Prostate gland (tissue), 2 donors: ENCODE measurements at regions not wholly inside any gene's neighbourhood (a gene's known extent, or its start where the extent isn't known, plus 50 kb on each side); places are given as distances from the start of the nearest gene placed in this dataset.
"Not testable (repeated sequence)": the region's sequence is repeated elsewhere in the genome, so short reads cannot be mapped to it uniquely, and the experiment has no call there.

Experiments
- DNase-seq: peaks from one replicate; pipeline ENCODE4 v3.0.0-alpha.2; 2019; ENCODE audit warnings: low spot score
- H3K27ac ChIP-seq, 2 donors: fragments of 200-600 bp; sonication (generic); 2 replicates each; pipeline ENCODE4 v1.5.1; 2017 to 2019
- H3K27me3 ChIP-seq: fragments of 200-600 bp; sonication (generic); replicated peaks from 2 replicates; pipeline ENCODE4 v1.5.1; 2019; ENCODE audit not compliant: insufficient read depth
- H3K36me3 ChIP-seq, 2 donors: fragments of 200-600 bp; sonication (generic); 1 replicate in 1 of 2; 2 replicates in 1 of 2; pipeline versions ENCODE4 v1.5.1 to v1.8.1; 2017 to 2019
- H3K4me1 ChIP-seq: fragments of 200-600 bp; sonication (generic); replicated peaks from 2 replicates; pipeline ENCODE4 v1.5.1; 2019
- H3K4me3 ChIP-seq, 2 donors: fragments of 200-600 bp; sonication (generic); 2 replicates each; pipeline ENCODE4 v1.5.1; 2017 to 2019
- H3K9me3 ChIP-seq: fragments of 200-600 bp; sonication (generic); 2 replicates; pipeline ENCODE4 v1.5.1; 2017
- POLR2A ChIP-seq: fragments of 450-650 bp; IDR thresholded peaks from one replicate; pipeline ENCODE4 v1.6.1; 2016; ENCODE audit warnings: antibody characterized with exemption, mild to moderate bottlenecking
- POLR2AphosphoS5 ChIP-seq: sonication (generic); formaldehyde crosslinking; IDR thresholded peaks from one replicate; pipeline ENCODE4 v1.6.1; 2017; ENCODE audit warnings: antibody characterized with exemption
- WGBS: methylation state at CpG from one replicate; pipeline ENCODE4 v1.1.5; 2018; 5-methylcytosine and 5-hydroxymethylcytosine counted together
- intact Hi-C: fragments of 100-400 bp; cut with DNase I; formaldehyde crosslinking; loops from one replicate; pipeline ENCODE4 v1.14.2; 2022
- TF ChIP-seq, protein P1 (sequence below), 4 experiments: fragments of 200-600 bp in 2 of 4; fragments of 450-650 bp in 2 of 4; sonication (generic) in 2 of 4; IDR thresholded peaks; 1 replicate in 3 of 4; 2 replicates in 1 of 4; pipeline ENCODE4 v1.5.1; 2016 to 2019; ENCODE audit warnings: antibody characterized with exemption in 4 of 4, mild to moderate bottlenecking in 2 of 4, moderate library complexity in 2 of 4

DNA sequence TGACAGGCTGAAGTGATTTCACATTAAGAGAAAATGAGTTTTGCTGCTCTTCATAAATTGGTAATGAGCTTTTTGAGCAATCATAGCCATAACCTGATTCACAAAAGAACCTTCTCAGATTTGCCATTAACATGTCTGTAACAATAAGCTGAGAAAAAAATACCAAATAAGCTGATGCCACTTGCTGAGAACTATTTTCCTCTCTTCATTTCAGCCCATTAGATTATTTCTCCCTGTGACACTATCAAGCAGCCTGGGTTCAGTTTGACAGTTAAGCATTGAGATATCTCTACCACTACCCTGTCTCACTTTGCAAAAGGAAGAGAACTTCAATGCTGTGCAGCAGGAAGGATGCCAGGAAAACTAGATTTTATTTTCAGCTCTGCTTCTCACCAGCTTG, 673.9 kb downstream of the TRIB2 start:
- intact Hi-C loops: no loop called here
- TF ChIP-seq POLR2A (no peak), POLR2AphosphoS5 (no peak)
- TF ChIP-seq, protein P1, sequence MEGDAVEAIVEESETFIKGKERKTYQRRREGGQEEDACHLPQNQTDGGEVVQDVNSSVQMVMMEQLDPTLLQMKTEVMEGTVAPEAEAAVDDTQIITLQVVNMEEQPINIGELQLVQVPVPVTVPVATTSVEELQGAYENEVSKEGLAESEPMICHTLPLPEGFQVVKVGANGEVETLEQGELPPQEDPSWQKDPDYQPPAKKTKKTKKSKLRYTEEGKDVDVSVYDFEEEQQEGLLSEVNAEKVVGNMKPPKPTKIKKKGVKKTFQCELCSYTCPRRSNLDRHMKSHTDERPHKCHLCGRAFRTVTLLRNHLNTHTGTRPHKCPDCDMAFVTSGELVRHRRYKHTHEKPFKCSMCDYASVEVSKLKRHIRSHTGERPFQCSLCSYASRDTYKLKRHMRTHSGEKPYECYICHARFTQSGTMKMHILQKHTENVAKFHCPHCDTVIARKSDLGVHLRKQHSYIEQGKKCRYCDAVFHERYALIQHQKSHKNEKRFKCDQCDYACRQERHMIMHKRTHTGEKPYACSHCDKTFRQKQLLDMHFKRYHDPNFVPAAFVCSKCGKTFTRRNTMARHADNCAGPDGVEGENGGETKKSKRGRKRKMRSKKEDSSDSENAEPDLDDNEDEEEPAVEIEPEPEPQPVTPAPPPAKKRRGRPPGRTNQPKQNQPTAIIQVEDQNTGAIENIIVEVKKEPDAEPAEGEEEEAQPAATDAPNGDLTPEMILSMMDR (IDR thresholded peaks at IDR 0.05): no peak
- Histone ChIP-seq H3K36me3 (no peaks in the 10 kb centered on the region), H3K27me3 (no peaks in the 10 kb centered on the region), H3K4me3 (no peak overlapping the region), H3K27ac (no peak overlapping the region), H3K9me3 (no peaks in the 10 kb centered on the region), H3K4me1 (no peaks in the 10 kb centered on the region)
- no peak for DNase-seq

DNA sequence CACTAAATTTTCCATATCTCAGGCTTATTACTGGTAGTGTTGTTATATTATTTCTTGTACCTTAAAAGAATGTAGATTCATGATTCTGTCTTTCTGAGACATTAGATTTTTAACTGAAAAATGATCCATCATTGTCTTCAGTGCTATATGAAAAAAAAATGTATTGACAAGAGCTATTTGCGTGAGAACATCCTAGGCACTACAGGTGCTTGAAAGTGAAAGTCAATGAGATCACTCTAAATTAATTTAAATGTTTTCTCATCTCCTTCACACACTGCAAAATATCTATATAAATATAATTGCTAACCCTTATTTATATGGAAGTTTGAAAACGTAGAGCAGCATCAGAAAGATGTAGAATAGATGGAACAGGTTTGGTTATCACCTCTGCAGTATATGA, 684.6 kb downstream of the TRIB2 start:
- Histone ChIP-seq H3K9me3 (no peaks in the 10 kb centered on the region), H3K36me3 (no peaks in the 10 kb centered on the region), H3K27me3 (no peaks in the 10 kb centered on the region), H3K4me1 (no peaks in the 10 kb centered on the region), H3K27ac (no peak overlapping the region), H3K4me3 (no peak overlapping the region)
- DNase-seq: no peak
- 63% methylated on average over 2 of the region's 2 CpGs for WGBS
- intact Hi-C loops: no loop called here
- TF ChIP-seq POLR2A (no peak), POLR2AphosphoS5 (no peak)
- TF ChIP-seq, protein P1 (IDR thresholded peaks at IDR 0.05): no peak

DNA sequence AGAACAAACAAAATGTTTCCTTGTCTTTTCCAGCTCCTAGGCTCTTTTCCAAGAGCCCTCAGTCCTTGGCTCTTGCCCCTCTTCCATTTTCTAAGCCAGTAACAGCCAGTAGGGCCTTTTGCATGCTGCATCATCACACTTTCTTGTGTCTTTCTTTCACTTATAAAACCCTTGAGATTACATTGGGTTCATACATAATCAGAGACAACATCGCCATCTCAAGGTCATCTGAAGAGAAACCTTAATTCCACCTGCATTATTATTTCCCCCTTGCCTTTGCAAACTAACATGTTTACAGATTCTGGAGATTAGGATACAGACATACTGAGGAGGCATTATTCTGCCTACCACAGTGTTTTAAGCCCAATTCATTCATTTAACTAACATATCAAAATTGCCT, 697.3 kb downstream of the TRIB2 start:
- Histone ChIP-seq H3K4me3 (no peak overlapping the region), H3K36me3 (no peaks in the 10 kb centered on the region), H3K27me3 (no peaks in the 10 kb centered on the region), H3K9me3 (no peaks in the 10 kb centered on the region), H3K27ac (no peak overlapping the region), H3K4me1 (no peaks in the 10 kb centered on the region)
- 92% methylated on average over 1 of the region's 1 CpG for WGBS
- intact Hi-C loops: no loop called here
- no peak for TF ChIP-seq POLR2AphosphoS5
- DNase-seq: no peak

DNA sequence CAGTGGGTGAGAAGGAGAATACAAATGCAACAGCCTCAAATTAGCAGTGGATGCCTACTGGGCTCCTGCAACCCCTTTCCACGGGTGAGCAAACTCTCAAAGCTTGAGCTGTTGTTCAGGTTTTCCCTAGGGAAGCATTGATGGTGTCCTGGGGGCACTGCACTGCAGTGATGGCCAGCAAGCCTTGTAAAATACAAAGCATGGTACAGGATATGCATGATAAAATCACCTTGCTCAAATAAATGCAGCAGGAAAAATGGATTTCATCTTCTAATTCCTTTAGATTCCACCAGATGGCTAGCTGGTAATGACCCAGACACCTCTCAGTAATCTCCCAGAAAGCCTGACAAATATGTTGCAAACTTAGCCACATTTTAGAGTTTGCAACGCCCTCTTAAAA, 698.2 kb downstream of the TRIB2 start:
- intact Hi-C loops: no loop called here

DNA sequence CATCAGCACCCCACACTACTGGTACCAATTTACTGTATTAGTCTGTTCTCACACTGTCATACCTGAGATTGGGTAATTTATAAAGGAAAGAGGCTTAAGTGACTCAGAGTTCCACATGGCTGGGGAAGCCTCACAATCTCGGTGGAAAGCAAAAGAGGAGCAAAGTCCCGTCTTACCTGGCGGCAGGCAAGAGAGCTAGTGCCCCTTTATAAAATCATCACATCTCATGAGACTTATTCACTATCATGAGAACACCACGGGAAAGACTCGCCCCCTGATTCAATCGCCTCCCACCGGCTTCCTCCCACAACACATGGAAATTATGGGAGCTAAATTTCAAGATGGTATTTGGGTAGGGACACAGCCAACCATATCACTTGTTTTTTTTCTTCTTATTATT, 717.2 kb downstream of the TRIB2 start:
- Histone ChIP-seq H3K9me3 (no peaks in the 10 kb centered on the region), H3K27ac (no peak overlapping the region), H3K27me3 (no peaks in the 10 kb centered on the region), H3K4me3 (no peak overlapping the region), H3K36me3 (no peaks in the 10 kb centered on the region), H3K4me1 (no peaks in the 10 kb centered on the region)
- intact Hi-C loops: no loop called here
- TF ChIP-seq, protein P1 (IDR thresholded peaks at IDR 0.05): no peak
- TF ChIP-seq POLR2AphosphoS5: no peak
- TF ChIP-seq POLR2A: no peak
- 91% methylated on average over 7 of the region's 7 CpGs for WGBS
- DNase-seq: no peak

More for the DNA sequence above, 698.2 kb downstream of the TRIB2 start:
- no peak overlapping the region for H3K4me3 ChIP-seq
- no peak for DNase-seq
- H3K9me3 ChIP-seq: no peaks in the 10 kb centered on the region
- TF ChIP-seq, protein P1 (IDR thresholded peaks at IDR 0.05): no peak
- TF ChIP-seq POLR2AphosphoS5: no peak
- no peak for TF ChIP-seq POLR2A
- H3K27me3 ChIP-seq: no peaks in the 10 kb centered on the region
- 18% methylated on average over 2 of the region's 2 CpGs for WGBS
- no peaks in the 10 kb centered on the region for H3K4me1 ChIP-seq
- no peak overlapping the region for H3K27ac ChIP-seq
- no peaks in the 10 kb centered on the region for H3K36me3 ChIP-seq

DNA sequence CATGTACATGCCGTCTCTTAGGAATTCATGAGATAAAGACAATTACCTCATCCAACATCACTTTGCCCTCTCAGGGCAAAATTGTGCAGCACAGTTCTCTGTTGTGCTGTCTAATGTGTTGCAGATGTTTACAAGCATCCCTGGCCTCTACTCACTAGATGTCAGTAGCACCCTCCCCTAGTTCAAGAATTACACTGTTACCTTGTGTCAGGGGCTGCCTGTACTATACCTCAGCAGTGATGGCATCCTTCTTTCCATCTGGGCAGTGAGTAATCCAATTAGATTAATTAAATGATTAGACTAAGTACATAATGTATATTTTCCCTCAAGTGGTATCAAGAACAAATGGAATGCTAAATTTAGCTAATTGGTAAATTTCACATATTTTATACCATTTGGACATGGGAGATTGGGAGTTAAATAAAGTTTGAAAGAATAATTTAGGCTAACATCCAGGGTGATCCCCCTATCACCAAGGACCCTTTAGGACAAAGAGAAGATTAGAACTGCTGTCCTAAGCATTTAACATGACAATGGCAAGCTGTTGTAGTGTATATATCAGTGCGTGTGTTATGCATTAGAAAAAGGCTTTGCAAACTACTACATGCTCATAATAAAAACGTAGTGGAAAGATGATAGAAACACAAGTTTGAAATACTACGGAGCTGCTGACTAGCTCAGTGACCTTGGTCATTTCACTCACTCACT, 727.0 kb downstream of the TRIB2 start:
- H3K4me1 ChIP-seq, H3K9me3 ChIP-seq, DNase-seq, H3K4me3 ChIP-seq, H3K27me3 ChIP-seq, intact Hi-C loops, H3K27ac ChIP-seq, H3K36me3 ChIP-seq: not testable (repeated sequence)
- 66% methylated on average over 4 of the region's 4 CpGs for WGBS
